Sigmoid colon (tissue), 6 donors: ENCODE measurements at regions not wholly inside any gene's neighbourhood (a gene's known extent, or its start where the extent isn't known, plus 50 kb on each side); places are given as distances from the start of the nearest gene placed in this dataset.

Source experiments
- DNase-seq: peaks from one replicate; pipeline ENCODE4 v3.0.0-alpha.2; 2019
- H3K27ac ChIP-seq, 4 donors: fragments of 200-600 bp; sonication (generic); one replicate each; pipeline ENCODE4 v1.5.1; 2016 to 2019; ENCODE audit warnings: mild to moderate bottlenecking in 1 of 4
- H3K27me3 ChIP-seq, 3 donors: fragments of 200-600 bp; sonication (generic); one replicate each; pipeline ENCODE4 v1.5.1; 2019; ENCODE audit warnings: mild to moderate bottlenecking in 1 of 3
- H3K36me3 ChIP-seq, 4 donors: fragments of 200-600 bp; sonication (generic); one replicate each; pipeline ENCODE4 v1.5.1; 2016 to 2019
- H3K4me1 ChIP-seq, 4 donors: fragments of 200-600 bp; sonication (generic); one replicate each; pipeline ENCODE4 v1.5.1; 2017 to 2019
- H3K4me3 ChIP-seq, 4 donors: fragments of 200-600 bp; sonication (generic); one replicate each; pipeline ENCODE4 v1.5.1; 2017 to 2019; ENCODE audit warnings: mild to moderate bottlenecking in 2 of 4, moderate library complexity in 1 of 4
- H3K9me3 ChIP-seq, 4 donors: fragments of 200-600 bp in 3 of 4; sonication (generic) in 3 of 4; one replicate each; pipeline versions ENCODE4 v1.5.1 to v1.6.1; 2013 to 2019
- EP300 ChIP-seq, 4 donors: sonication (generic); formaldehyde crosslinking; IDR thresholded peaks; one replicate each; pipeline ENCODE4 v1.6.1; 2017; ENCODE audit warnings: antibody characterized with exemption in 4 of 4
- POLR2A ChIP-seq, 2 donors: fragments of 450-650 bp; IDR thresholded peaks; one replicate each; pipeline ENCODE4 v1.6.1; 2016; ENCODE audit warnings: antibody characterized with exemption in 2 of 2, mild to moderate bottlenecking in 2 of 2, moderate library complexity in 2 of 2
- POLR2AphosphoS5 ChIP-seq, 4 donors: sonication (generic); formaldehyde crosslinking; IDR thresholded peaks; one replicate each; pipeline ENCODE4 v1.6.1; 2017; ENCODE audit warnings: antibody characterized with exemption in 4 of 4
- WGBS, 2 donors: extraction: QIAGEN DNeasy Blood & Tissue Kit; methylation state at CpG; one replicate each; pipeline ENCODE4 v1.1.7; 2013; 5-methylcytosine and 5-hydroxymethylcytosine counted together
- intact Hi-C: fragments of 100-400 bp; cut with DNase I; formaldehyde crosslinking; loops from one replicate; pipeline ENCODE4 v1.15.1; 2023
- TF ChIP-seq, protein P1 (sequence below), 4 experiments: fragments of 450-650 bp in 3 of 4; fragments of 200-600 bp in 1 of 4; IDR thresholded peaks; one replicate each; pipeline ENCODE4 v1.5.1; 2016 to 2019; ENCODE audit warnings: antibody characterized with exemption in 4 of 4, mild to moderate bottlenecking in 3 of 4, moderate library complexity in 2 of 4
- donor health status: healthy with polysubstance abuse.
- donor health status: healthy.

DNA sequence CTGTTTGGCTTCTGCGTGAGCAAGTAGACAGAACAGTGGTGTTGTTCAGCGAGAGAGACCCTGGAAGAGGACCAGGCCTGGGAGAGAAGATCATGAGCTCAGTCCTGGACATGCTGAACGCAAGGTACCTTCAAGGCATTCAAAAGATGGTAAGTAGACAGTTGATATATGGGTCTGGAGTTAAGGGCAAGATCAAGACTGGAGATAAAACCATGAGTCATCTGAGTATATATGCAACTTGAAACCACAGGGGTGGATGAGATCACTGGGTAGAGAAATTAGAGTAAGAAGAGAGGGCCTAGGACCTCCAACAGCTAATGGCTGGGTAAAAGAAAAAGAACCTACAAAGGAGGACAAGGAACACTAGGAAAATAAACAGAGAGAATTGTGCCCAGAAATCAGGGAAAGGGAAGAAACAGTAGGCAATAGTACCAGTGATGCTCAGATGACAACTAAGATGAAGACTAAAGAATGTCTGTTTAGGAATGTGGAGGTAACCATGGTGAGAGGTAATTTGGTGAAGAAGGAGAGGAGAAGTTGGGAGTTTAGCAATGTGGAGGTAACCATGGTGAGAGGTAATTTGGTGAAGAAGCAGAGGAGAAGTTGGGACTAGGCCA is 343.2 kb upstream of the ADAMTS9 start:
- intact Hi-C loops, result no loop called here
- Histone ChIP-seq H3K4me3 (no peak overlapping the region), H3K27me3 (no peaks in the 10 kb centered on the region), H3K36me3 (no peaks in the 10 kb centered on the region), H3K9me3 (no peaks in the 10 kb centered on the region), H3K27ac (no peak overlapping the region), H3K4me1 (peaks cover 0 to 5% (median 0%) of the 10 kb centered on the region in 4 donors)
- WGBS, 2 donors, result 92 to 94% methylated on average over 3 of the region's 3 CpGs
- no peak for DNase-seq
- TF ChIP-seq EP300 (IDR thresholded peaks at IDR 0.05) (no peak), POLR2AphosphoS5 (IDR thresholded peaks at IDR 0.05) (no peak), POLR2A (IDR thresholded peaks at IDR 0.05) (no peak)
- TF ChIP-seq, protein P1, sequence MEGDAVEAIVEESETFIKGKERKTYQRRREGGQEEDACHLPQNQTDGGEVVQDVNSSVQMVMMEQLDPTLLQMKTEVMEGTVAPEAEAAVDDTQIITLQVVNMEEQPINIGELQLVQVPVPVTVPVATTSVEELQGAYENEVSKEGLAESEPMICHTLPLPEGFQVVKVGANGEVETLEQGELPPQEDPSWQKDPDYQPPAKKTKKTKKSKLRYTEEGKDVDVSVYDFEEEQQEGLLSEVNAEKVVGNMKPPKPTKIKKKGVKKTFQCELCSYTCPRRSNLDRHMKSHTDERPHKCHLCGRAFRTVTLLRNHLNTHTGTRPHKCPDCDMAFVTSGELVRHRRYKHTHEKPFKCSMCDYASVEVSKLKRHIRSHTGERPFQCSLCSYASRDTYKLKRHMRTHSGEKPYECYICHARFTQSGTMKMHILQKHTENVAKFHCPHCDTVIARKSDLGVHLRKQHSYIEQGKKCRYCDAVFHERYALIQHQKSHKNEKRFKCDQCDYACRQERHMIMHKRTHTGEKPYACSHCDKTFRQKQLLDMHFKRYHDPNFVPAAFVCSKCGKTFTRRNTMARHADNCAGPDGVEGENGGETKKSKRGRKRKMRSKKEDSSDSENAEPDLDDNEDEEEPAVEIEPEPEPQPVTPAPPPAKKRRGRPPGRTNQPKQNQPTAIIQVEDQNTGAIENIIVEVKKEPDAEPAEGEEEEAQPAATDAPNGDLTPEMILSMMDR (IDR thresholded peaks at IDR 0.05), result no peak

DNA sequence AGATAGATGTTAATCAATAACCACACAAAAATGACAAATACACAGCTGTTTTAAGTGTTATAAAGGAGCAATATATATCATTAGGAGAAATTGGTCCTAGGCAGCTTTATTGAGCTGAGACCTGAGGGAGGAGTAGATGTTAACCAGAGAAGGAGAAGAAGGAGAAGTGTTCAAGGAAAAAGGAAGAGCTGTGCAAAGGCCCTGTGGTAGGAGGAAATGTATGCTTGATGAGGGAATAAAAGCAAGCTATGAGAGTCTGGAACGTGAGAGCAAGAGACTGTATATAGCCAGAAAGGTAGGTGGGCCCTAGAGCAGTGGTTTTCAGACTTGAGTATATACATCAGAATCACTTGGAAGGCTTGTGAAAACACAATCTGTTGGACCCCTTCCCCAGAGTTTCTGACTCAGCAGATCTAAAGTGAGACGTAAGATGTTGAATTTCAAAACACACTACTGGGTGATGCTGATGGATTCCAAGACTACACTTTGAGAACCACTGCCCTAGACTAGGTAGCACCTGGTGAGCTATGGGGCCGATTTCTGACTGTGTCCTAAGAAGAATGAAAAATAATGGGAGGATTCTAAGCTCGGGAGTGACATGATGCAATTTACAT is 342.3 kb upstream of the ADAMTS9 start:
- intact Hi-C loops, result no loop called here
- 88 to 90% methylated on average over 4 of the region's 4 CpGs for WGBS, 2 donors
- TF ChIP-seq POLR2AphosphoS5 (IDR thresholded peaks at IDR 0.05) (no peak), EP300 (IDR thresholded peaks at IDR 0.05) (no peak), POLR2A (IDR thresholded peaks at IDR 0.05) (no peak)
- TF ChIP-seq, protein P1 (IDR thresholded peaks at IDR 0.05), result no peak

DNA sequence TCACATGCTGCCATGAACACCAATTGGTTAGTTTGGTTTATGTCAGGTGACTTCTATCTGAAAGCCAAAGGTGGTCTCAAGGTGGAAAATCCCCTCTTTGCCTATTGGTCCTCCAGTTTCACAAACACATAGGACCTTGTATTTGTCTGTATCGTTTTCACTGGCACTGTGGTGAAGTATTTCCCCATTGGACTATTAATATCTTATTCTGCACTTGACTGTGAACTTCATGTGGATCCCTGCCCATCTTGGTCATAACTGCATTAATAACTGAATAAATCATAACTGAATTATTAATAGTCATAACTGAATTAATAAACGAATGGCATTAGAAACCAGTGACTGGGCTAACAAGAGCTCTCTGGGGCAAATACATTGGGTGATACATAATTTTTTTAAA is 341.3 kb upstream of the ADAMTS9 start:
- H3K27ac ChIP-seq, result no peak overlapping the region
- DNase-seq, result no peak
- H3K9me3 ChIP-seq, result no peaks in the 10 kb centered on the region
- H3K27me3 ChIP-seq, result no peaks in the 10 kb centered on the region
- H3K36me3 ChIP-seq, result no peaks in the 10 kb centered on the region
- WGBS, 2 donors, result 86 to 90% methylated on average over 2 of the region's 2 CpGs
- no peak overlapping the region for H3K4me3 ChIP-seq
- peaks cover 0 to 5% (median 0%) of the 10 kb centered on the region in 4 donors for H3K4me1 ChIP-seq
- intact Hi-C loops, result no loop called here
- TF ChIP-seq, protein P1 (IDR thresholded peaks at IDR 0.05), result no peak
- TF ChIP-seq POLR2A (IDR thresholded peaks at IDR 0.05) (no peak), POLR2AphosphoS5 (IDR thresholded peaks at IDR 0.05) (no peak), EP300 (IDR thresholded peaks at IDR 0.05) (no peak)

More for the DNA sequence above, 342.3 kb upstream of the ADAMTS9 start:
- Histone ChIP-seq H3K27me3 (no peaks in the 10 kb centered on the region), H3K4me1 (peaks cover 0 to 5% (median 0%) of the 10 kb centered on the region in 4 donors), H3K9me3 (no peaks in the 10 kb centered on the region), H3K4me3 (no peak overlapping the region), H3K36me3 (no peaks in the 10 kb centered on the region), H3K27ac (no peak overlapping the region)
- DNase-seq, result no peak

DNA sequence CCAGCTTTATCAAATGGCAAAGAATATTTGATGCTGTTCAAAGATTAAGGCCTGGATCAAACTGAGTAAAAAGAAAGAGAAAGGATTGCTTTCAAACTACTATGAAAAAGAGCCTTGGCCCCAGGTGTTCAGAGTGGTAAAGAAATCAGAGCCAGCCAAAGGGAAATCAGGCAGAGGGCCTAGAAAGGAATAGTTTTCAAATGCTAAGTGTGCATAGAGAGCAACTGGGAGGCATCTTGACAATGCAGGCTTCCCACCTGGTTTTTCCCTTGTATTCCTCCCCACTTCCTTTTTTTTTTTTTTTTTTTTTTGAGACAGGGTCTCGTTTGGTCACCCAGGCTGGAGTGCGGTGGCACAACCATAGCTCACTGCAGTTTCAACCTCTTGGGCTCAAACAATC is 340.2 kb upstream of the ADAMTS9 start:
- TF ChIP-seq, protein P1 (IDR thresholded peaks at IDR 0.05), result no peak
- no peak for TF ChIP-seq POLR2AphosphoS5 (IDR thresholded peaks at IDR 0.05)
- TF ChIP-seq EP300 (IDR thresholded peaks at IDR 0.05), result no peak
- no peak for TF ChIP-seq POLR2A (IDR thresholded peaks at IDR 0.05)
- Histone ChIP-seq H3K27ac (no peak overlapping the region), H3K27me3 (no peaks in the 10 kb centered on the region), H3K4me3 (no peak overlapping the region), H3K4me1 (peaks cover 0 to 5% (median 0%) of the 10 kb centered on the region in 4 donors), H3K9me3 (no peaks in the 10 kb centered on the region), H3K36me3 (no peaks in the 10 kb centered on the region)
- DNase-seq, result no peak
- 93 to 94% methylated on average over 2 of the region's 2 CpGs for WGBS, 2 donors
- intact Hi-C loops, result no loop called here
